HEK293 (cell line): ENCODE measurements at regions not wholly inside any gene's neighbourhood (a gene's known extent, or its start where the extent isn't known, plus 50 kb on each side); places are given as distances from the start of the nearest gene placed in this dataset.

Experiments used
- SETDB1 ChIP-seq: IDR thresholded peaks from one replicate; pipeline ENCODE4 v1.6.1; 2017; ENCODE audit warnings: mild to moderate bottlenecking, low read length, moderate library complexity, mixed read lengths; ENCODE audit not compliant: insufficient read length
- ZBTB17 ChIP-seq: fragments of 450-650 bp; formaldehyde crosslinking; IDR thresholded peaks from 2 replicates; pipeline ENCODE4 v1.5.1; 2016; ENCODE audit warnings: missing biosample characterization, missing genetic modification characterization
- ZBTB26 ChIP-seq: fragments of 450-650 bp; formaldehyde crosslinking; optimal IDR thresholded peaks from 2 replicates; pipeline ENCODE3; 2016; ENCODE audit warnings: missing biosample characterization, mild to moderate bottlenecking, missing genetic modification characterization
- ZNF114 ChIP-seq: fragments of 450-650 bp; formaldehyde crosslinking; IDR thresholded peaks from 2 replicates; pipeline ENCODE4 v1.5.0; 2017; ENCODE audit warnings: missing biosample characterization, missing genetic modification characterization
- TF ChIP-seq, protein P1 (sequence below): fragments of 450-650 bp; formaldehyde crosslinking; IDR thresholded peaks from 2 replicates; pipeline ENCODE4 v1.5.1; 2016; ENCODE audit warnings: missing biosample characterization, missing genetic modification characterization

DNA sequence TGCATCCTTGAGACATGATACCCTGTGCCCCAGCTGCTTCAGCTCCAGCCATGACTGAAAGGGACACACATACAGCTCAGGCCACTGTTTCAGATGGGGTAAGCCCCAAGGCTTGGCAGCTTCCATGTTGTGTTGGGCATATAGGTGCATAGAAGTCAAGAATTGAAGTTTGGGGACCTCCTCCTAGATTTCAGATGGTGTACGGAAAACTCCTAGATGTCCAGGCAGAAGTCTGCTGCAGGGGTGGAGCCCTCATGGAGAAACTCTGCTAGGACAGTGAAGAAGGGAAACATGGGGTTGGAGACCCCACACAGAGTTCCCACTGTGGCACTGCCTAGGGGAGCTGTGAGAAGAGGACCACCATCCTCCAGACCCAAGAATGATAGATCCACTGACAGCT, 1379.0 kb upstream of the MAP3K7 start:
- TF ChIP-seq, protein P1, sequence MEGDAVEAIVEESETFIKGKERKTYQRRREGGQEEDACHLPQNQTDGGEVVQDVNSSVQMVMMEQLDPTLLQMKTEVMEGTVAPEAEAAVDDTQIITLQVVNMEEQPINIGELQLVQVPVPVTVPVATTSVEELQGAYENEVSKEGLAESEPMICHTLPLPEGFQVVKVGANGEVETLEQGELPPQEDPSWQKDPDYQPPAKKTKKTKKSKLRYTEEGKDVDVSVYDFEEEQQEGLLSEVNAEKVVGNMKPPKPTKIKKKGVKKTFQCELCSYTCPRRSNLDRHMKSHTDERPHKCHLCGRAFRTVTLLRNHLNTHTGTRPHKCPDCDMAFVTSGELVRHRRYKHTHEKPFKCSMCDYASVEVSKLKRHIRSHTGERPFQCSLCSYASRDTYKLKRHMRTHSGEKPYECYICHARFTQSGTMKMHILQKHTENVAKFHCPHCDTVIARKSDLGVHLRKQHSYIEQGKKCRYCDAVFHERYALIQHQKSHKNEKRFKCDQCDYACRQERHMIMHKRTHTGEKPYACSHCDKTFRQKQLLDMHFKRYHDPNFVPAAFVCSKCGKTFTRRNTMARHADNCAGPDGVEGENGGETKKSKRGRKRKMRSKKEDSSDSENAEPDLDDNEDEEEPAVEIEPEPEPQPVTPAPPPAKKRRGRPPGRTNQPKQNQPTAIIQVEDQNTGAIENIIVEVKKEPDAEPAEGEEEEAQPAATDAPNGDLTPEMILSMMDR = no peak
- TF ChIP-seq ZNF114 (tag by site-specific recombination) (no peak), SETDB1 (peak; percentile 82), ZBTB17 (no peak), ZBTB26 (tag by site-specific recombination) (no peak)
